Stimulated activated CD4-positive, alpha-beta T cell treated with anti-CD3 and anti-CD28 coated beads, Interleukin-12 subunit alpha, Interleukin-12 subunit beta, amount 100 ng/mL, for 48 hours (primary cell): ENCODE measurements at regions not wholly inside any gene's neighbourhood (a gene's known extent, or its start where the extent isn't known, plus 50 kb on each side); places are given as distances from the start of the nearest gene placed in this dataset.

Experiments
- DNase-seq, 3 donors: peaks; one replicate each; pipeline ENCODE4 v3.0.0-alpha.2; 2020; ENCODE audit warnings: low read depth in 2 of 3, low spot score in 1 of 3

GRCh38 chr11:116172156-116172555 lies 600.6 kb downstream of the BUD13 start:
- no peak for DNase-seq

GRCh38 chr11:116171271-116172140 lies 601.3 kb downstream of the BUD13 start:
- no peak for DNase-seq

- no peak for DNase-seq
These were observed 602.2 kb downstream of the BUD13 start for GRCh38 chr11:116170526-116171120.

- no peak for DNase-seq
These were observed 603.0 kb downstream of the BUD13 start for GRCh38 chr11:116169776-116170175.

GRCh38 chr11:116168459-116168787 lies 604.4 kb downstream of the BUD13 start:
- no peak for DNase-seq

- DNase-seq = no peak
These were observed 604.9 kb downstream of the BUD13 start for GRCh38 chr11:116167706-116168458.

- DNase-seq = no peak
These were observed 606.0 kb downstream of the BUD13 start for GRCh38 chr11:116166573-116167465.

- no peak for DNase-seq
These were observed 607.9 kb downstream of the BUD13 start for GRCh38 chr11:116164843-116165242.

- DNase-seq = no peak
These were observed 609.9 kb downstream of the BUD13 start for GRCh38 chr11:116162886-116163230.

GRCh38 chr11:116162086-116162885 lies 610.5 kb downstream of the BUD13 start:
- no peak for DNase-seq

- no peak for DNase-seq
These were observed 624.1 kb downstream of the BUD13 start for GRCh38 chr11:116148645-116149044.

- no peak for DNase-seq
These were observed 624.7 kb downstream of the BUD13 start for GRCh38 chr11:116148056-116148455.

GRCh38 chr11:116145187-116145865 lies 627.5 kb downstream of the BUD13 start:
- DNase-seq = no peak

GRCh38 chr11:116144387-116144958 lies 628.3 kb downstream of the BUD13 start:
- no peak for DNase-seq

- no peak for DNase-seq
These were observed 634.1 kb upstream of the CADM1 start for GRCh38 chr11:116138280-116138679.

GRCh38 chr11:116137753-116138152 lies 633.5 kb upstream of the CADM1 start:
- DNase-seq = no peak

- DNase-seq = no peak
These were observed 632.9 kb upstream of the CADM1 start for GRCh38 chr11:116136987-116137674.

GRCh38 chr11:116135891-116136290 lies 631.7 kb upstream of the CADM1 start:
- DNase-seq = no peak

GRCh38 chr11:116134450-116134849 lies 630.2 kb upstream of the CADM1 start:
- no peak for DNase-seq
